NCI-H1694 treated with DMSO at 0.1 percent for 48 hours (cell line): ENCODE measurements at regions not wholly inside any gene's neighbourhood (a gene's known extent, or its start where the extent isn't known, plus 50 kb on each side); places are given as distances from the start of the nearest gene placed in this dataset.

Experiments
- DNase-seq: peaks from one replicate; lab custom pipeline; 2025; lab: John Stamatoyannopoulos, UW

- DNase-seq: no peak
Observed at GRCh38 chr20:12276011-12276673, 358.4 kb downstream of the BTBD3 start.

- DNase-seq: no peak
Observed at GRCh38 chr20:12287575-12287974, 369.9 kb downstream of the BTBD3 start.

- DNase-seq: no peak
Observed at GRCh38 chr20:12289465-12289864, 371.8 kb downstream of the BTBD3 start.

GRCh38 chr20:12291386-12291785 is 373.7 kb downstream of the BTBD3 start:
- no peak for DNase-seq

- no peak for DNase-seq
Observed at GRCh38 chr20:12293900-12294299, 376.2 kb downstream of the BTBD3 start.

- no peak for DNase-seq
Observed at GRCh38 chr20:12294678-12295077, 377.0 kb downstream of the BTBD3 start.

- peak; percentile 32 for DNase-seq
Observed at GRCh38 chr20:12305188-12305950, 387.7 kb downstream of the BTBD3 start.

GRCh38 chr20:12306107-12306506 is 388.4 kb downstream of the BTBD3 start:
- no peak for DNase-seq

GRCh38 chr20:12311094-12311865 is 393.6 kb downstream of the BTBD3 start:
- DNase-seq: no peak

- DNase-seq: no peak
Observed at GRCh38 chr20:12315652-12316051, 398.0 kb downstream of the BTBD3 start.

GRCh38 chr20:12316794-12317193 is 399.1 kb downstream of the BTBD3 start:
- no peak for DNase-seq

- DNase-seq: no peak
Observed at GRCh38 chr20:12317433-12317832, 399.7 kb downstream of the BTBD3 start.

- no peak for DNase-seq
Observed at GRCh38 chr20:12318043-12318442, 400.4 kb downstream of the BTBD3 start.

GRCh38 chr20:12321736-12322135 is 404.0 kb downstream of the BTBD3 start:
- no peak for DNase-seq

- DNase-seq: no peak
Observed at GRCh38 chr20:12327205-12327604, 409.5 kb downstream of the BTBD3 start.

GRCh38 chr20:12331236-12331635 is 413.5 kb downstream of the BTBD3 start:
- no peak for DNase-seq

- DNase-seq: no peak
Observed at GRCh38 chr20:12337601-12338000, 419.9 kb downstream of the BTBD3 start.

- no peak for DNase-seq
Observed at GRCh38 chr20:12345978-12346377, 428.3 kb downstream of the BTBD3 start.

- no peak for DNase-seq
Observed at GRCh38 chr20:12353842-12354241, 436.1 kb downstream of the BTBD3 start.

GRCh38 chr20:12354725-12355124 is 437.0 kb downstream of the BTBD3 start:
- no peak for DNase-seq

- DNase-seq: no peak
Observed at GRCh38 chr20:12355185-12355584, 437.5 kb downstream of the BTBD3 start.

GRCh38 chr20:12358006-12358654 is 440.4 kb downstream of the BTBD3 start:
- no peak for DNase-seq
